Activated naive CD8-positive, alpha-beta T cell treated with anti-CD3 and anti-CD28 coated beads, Interleukin-2, amount 50 U/mL, for 24 hours (primary cell): ENCODE measurements at regions not wholly inside any gene's neighbourhood (a gene's known extent, or its start where the extent isn't known, plus 50 kb on each side); places are given as distances from the start of the nearest gene placed in this dataset.

Experiments
- ATAC-seq: fragments of 150-1000 bp; cut with Tn5 transposase; one replicate; pipeline ENCODE4 v1.10.0; 2021
- DNase-seq: peaks from one replicate; pipeline ENCODE4 v3.0.0; 2021
- H3K27ac Mint-ChIP-seq: one replicate; pipeline ENCODE4 v1.8.0; 2021; ENCODE audit warnings: mild to moderate bottlenecking, mixed read lengths
- H3K27me3 Mint-ChIP-seq: one replicate; pipeline ENCODE4 v1.8.0; 2021; ENCODE audit warnings: mixed read lengths
- H3K36me3 Mint-ChIP-seq: one replicate; pipeline ENCODE4 v1.8.0; 2021; ENCODE audit warnings: low read depth, mixed read lengths
- H3K4me1 Mint-ChIP-seq: one replicate; pipeline ENCODE4 v1.8.0; 2021; ENCODE audit warnings: mixed read lengths
- H3K4me3 Mint-ChIP-seq: one replicate; pipeline ENCODE4 v1.8.0; 2021; ENCODE audit warnings: mild to moderate bottlenecking, moderate library complexity, mixed read lengths
- H3K9me3 Mint-ChIP-seq: one replicate; pipeline ENCODE4 v1.8.0; 2021; ENCODE audit warnings: mixed read lengths

- Mint-ChIP-seq H3K27ac (no peak overlapping the region), H3K36me3 (no peaks in the 10 kb centered on the region), H3K27me3 (peaks cover 2% of the 10 kb centered on the region), H3K4me3 (no peak overlapping the region), H3K4me1 (no peaks in the 10 kb centered on the region), H3K9me3 (no peaks in the 10 kb centered on the region)
- no peak for ATAC-seq
- no peak for DNase-seq
These were observed 1118.9 kb upstream of the CELF2 start for GRCh38 chr10:9898633-9899395.

GRCh38 chr10:9900751-9901150 is 1116.9 kb upstream of the CELF2 start:
- H3K4me1 Mint-ChIP-seq: no peaks in the 10 kb centered on the region
- no peak overlapping the region for H3K4me3 Mint-ChIP-seq
- H3K36me3 Mint-ChIP-seq: no peaks in the 10 kb centered on the region
- H3K9me3 Mint-ChIP-seq: peaks cover under 1% of the 10 kb centered on the region
- H3K27me3 Mint-ChIP-seq: peaks cover 2% of the 10 kb centered on the region
- ATAC-seq: no peak
- no peak overlapping the region for H3K27ac Mint-ChIP-seq
- DNase-seq: no peak

GRCh38 chr10:9901971-9902370 is 1115.7 kb upstream of the CELF2 start:
- Mint-ChIP-seq H3K36me3 (no peaks in the 10 kb centered on the region), H3K27ac (no peak overlapping the region)
- no peak for DNase-seq

GRCh38 chr10:9910446-9910845 is 1107.2 kb upstream of the CELF2 start:
- no peak overlapping the region for H3K4me3 Mint-ChIP-seq
- H3K27ac Mint-ChIP-seq: no peak overlapping the region
- H3K9me3 Mint-ChIP-seq: peaks cover 3% of the 10 kb centered on the region
- ATAC-seq (no peak), DNase-seq (no peak)
- H3K27me3 Mint-ChIP-seq: peaks cover 3% of the 10 kb centered on the region
- H3K36me3 Mint-ChIP-seq: no peaks in the 10 kb centered on the region
- H3K4me1 Mint-ChIP-seq: no peaks in the 10 kb centered on the region

More at GRCh38 chr10:9901971-9902370, 1115.7 kb upstream of the CELF2 start:
- H3K27me3 Mint-ChIP-seq: peaks cover 3% of the 10 kb centered on the region
- no peak for ATAC-seq
- peaks cover 3% of the 10 kb centered on the region for H3K9me3 Mint-ChIP-seq
- H3K4me3 Mint-ChIP-seq: no peak overlapping the region
- no peaks in the 10 kb centered on the region for H3K4me1 Mint-ChIP-seq

GRCh38 chr10:9911488-9911887 is 1106.2 kb upstream of the CELF2 start:
- ATAC-seq (no peak), DNase-seq (no peak)
- Mint-ChIP-seq H3K9me3 (no peaks in the 10 kb centered on the region), H3K27ac (no peak overlapping the region), H3K36me3 (no peaks in the 10 kb centered on the region), H3K4me1 (no peaks in the 10 kb centered on the region), H3K27me3 (no peaks in the 10 kb centered on the region), H3K4me3 (no peak overlapping the region)

GRCh38 chr10:9913876-9914514 is 1103.7 kb upstream of the CELF2 start:
- Mint-ChIP-seq H3K27me3 (no peaks in the 10 kb centered on the region), H3K4me1 (no peaks in the 10 kb centered on the region), H3K9me3 (no peaks in the 10 kb centered on the region), H3K36me3 (no peaks in the 10 kb centered on the region), H3K4me3 (no peak overlapping the region), H3K27ac (no peak overlapping the region)
- no peak for DNase-seq
- ATAC-seq: no peak

GRCh38 chr10:9921544-9921943 is 1096.1 kb upstream of the CELF2 start:
- peaks cover 5% of the 10 kb centered on the region for H3K9me3 Mint-ChIP-seq
- H3K27me3 Mint-ChIP-seq: peaks cover 4% of the 10 kb centered on the region
- H3K27ac Mint-ChIP-seq: no peak overlapping the region
- no peak for ATAC-seq
- H3K4me3 Mint-ChIP-seq: no peak overlapping the region
- no peaks in the 10 kb centered on the region for H3K4me1 Mint-ChIP-seq
- H3K36me3 Mint-ChIP-seq: no peaks in the 10 kb centered on the region
- DNase-seq: no peak

- DNase-seq: no peak
- no peak overlapping the region for H3K4me3 Mint-ChIP-seq
- no peaks in the 10 kb centered on the region for H3K36me3 Mint-ChIP-seq
- no peak overlapping the region for H3K27ac Mint-ChIP-seq
- H3K9me3 Mint-ChIP-seq: peaks cover 5% of the 10 kb centered on the region
- no peaks in the 10 kb centered on the region for H3K4me1 Mint-ChIP-seq
- no peak for ATAC-seq
- H3K27me3 Mint-ChIP-seq: peaks cover 4% of the 10 kb centered on the region
These were observed 1095.4 kb upstream of the CELF2 start for GRCh38 chr10:9922126-9922870.

GRCh38 chr10:9926003-9926402 is 1091.7 kb upstream of the CELF2 start:
- Mint-ChIP-seq H3K27me3 (peaks cover 4% of the 10 kb centered on the region), H3K9me3 (no peaks in the 10 kb centered on the region), H3K36me3 (no peaks in the 10 kb centered on the region), H3K27ac (no peak overlapping the region), H3K4me3 (no peak overlapping the region), H3K4me1 (no peaks in the 10 kb centered on the region)
- DNase-seq (no peak), ATAC-seq (no peak)

- Mint-ChIP-seq H3K9me3 (no peaks in the 10 kb centered on the region), H3K4me3 (no peak overlapping the region), H3K27ac (no peak overlapping the region), H3K36me3 (no peaks in the 10 kb centered on the region), H3K27me3 (peaks cover 4% of the 10 kb centered on the region), H3K4me1 (no peaks in the 10 kb centered on the region)
- no peak for DNase-seq
- ATAC-seq: no peak
These were observed 1090.8 kb upstream of the CELF2 start for GRCh38 chr10:9926881-9927280.

- H3K27ac Mint-ChIP-seq: no peak overlapping the region
- peaks cover 4% of the 10 kb centered on the region for H3K27me3 Mint-ChIP-seq
- DNase-seq: no peak
- no peaks in the 10 kb centered on the region for H3K9me3 Mint-ChIP-seq
- no peaks in the 10 kb centered on the region for H3K4me1 Mint-ChIP-seq
- no peaks in the 10 kb centered on the region for H3K36me3 Mint-ChIP-seq
- H3K4me3 Mint-ChIP-seq: no peak overlapping the region
- no peak for ATAC-seq
These were observed 1078.0 kb upstream of the CELF2 start for GRCh38 chr10:9939716-9940115.

- H3K4me3 Mint-ChIP-seq: no peak overlapping the region
- no peaks in the 10 kb centered on the region for H3K9me3 Mint-ChIP-seq
- ATAC-seq (no peak), DNase-seq (no peak)
- no peaks in the 10 kb centered on the region for H3K36me3 Mint-ChIP-seq
- peaks cover 7% of the 10 kb centered on the region for H3K27me3 Mint-ChIP-seq
- H3K27ac Mint-ChIP-seq: no peak overlapping the region
- no peaks in the 10 kb centered on the region for H3K4me1 Mint-ChIP-seq
These were observed 1073.0 kb upstream of the CELF2 start for GRCh38 chr10:9944690-9945089.

- no peak for DNase-seq
- Mint-ChIP-seq H3K4me1 (no peaks in the 10 kb centered on the region), H3K4me3 (no peak overlapping the region), H3K27me3 (peaks cover 2% of the 10 kb centered on the region), H3K9me3 (no peaks in the 10 kb centered on the region), H3K36me3 (no peaks in the 10 kb centered on the region), H3K27ac (no peak overlapping the region)
- no peak for ATAC-seq
These were observed 1067.6 kb upstream of the CELF2 start for GRCh38 chr10:9950070-9950469.

GRCh38 chr10:9951481-9952257 is 1066.0 kb upstream of the CELF2 start:
- H3K27me3 Mint-ChIP-seq: peaks cover 2% of the 10 kb centered on the region
- DNase-seq (no peak), ATAC-seq (no peak)
- no peaks in the 10 kb centered on the region for H3K4me1 Mint-ChIP-seq
- no peaks in the 10 kb centered on the region for H3K9me3 Mint-ChIP-seq
- no peak overlapping the region for H3K27ac Mint-ChIP-seq
- no peak overlapping the region for H3K4me3 Mint-ChIP-seq
- H3K36me3 Mint-ChIP-seq: no peaks in the 10 kb centered on the region
